ENCODE measurements at regions not wholly inside any gene's neighbourhood (a gene's known extent, or its start where the extent isn't known, plus 50 kb on each side); places are given as distances from the start of the nearest gene placed in this dataset.
"Not testable (repeated sequence)": the region's sequence is repeated elsewhere in the genome, so short reads cannot be mapped to it uniquely, and the experiment has no call there.

GRCh38 chr7:150101282-150101681 lies 221.9 kb upstream of the LRRC61 start:
- H3K36me3 Mint-ChIP-seq (ENCODE audit: low read depth); H3K4me1 Mint-ChIP-seq (ENCODE audit: low read depth); H3K9me3 Mint-ChIP-seq; H3K27me3 Mint-ChIP-seq (ENCODE audit: insufficient read depth); H3K27ac Mint-ChIP-seq; H3K4me3 Mint-ChIP-seq; DNase-seq: not testable (repeated sequence)

GRCh38 chr7:150107283-150107682 lies 215.9 kb upstream of the LRRC61 start:
- H3K27me3 Mint-ChIP-seq (ENCODE audit: insufficient read depth); H3K9me3 Mint-ChIP-seq; H3K36me3 Mint-ChIP-seq (ENCODE audit: low read depth); DNase-seq; H3K4me3 Mint-ChIP-seq; H3K27ac Mint-ChIP-seq; H3K4me1 Mint-ChIP-seq (ENCODE audit: low read depth): not testable (repeated sequence)

- H3K4me1 Mint-ChIP-seq (ENCODE audit: low read depth); H3K36me3 Mint-ChIP-seq (ENCODE audit: low read depth); H3K4me3 Mint-ChIP-seq; DNase-seq; H3K27me3 Mint-ChIP-seq (ENCODE audit: insufficient read depth); H3K27ac Mint-ChIP-seq: not testable (repeated sequence)
- peaks cover 16% of the 10 kb centered on the region for H3K9me3 Mint-ChIP-seq
Measured at GRCh38 chr7:150110375-150110820, 212.8 kb upstream of the LRRC61 start.

DNA sequence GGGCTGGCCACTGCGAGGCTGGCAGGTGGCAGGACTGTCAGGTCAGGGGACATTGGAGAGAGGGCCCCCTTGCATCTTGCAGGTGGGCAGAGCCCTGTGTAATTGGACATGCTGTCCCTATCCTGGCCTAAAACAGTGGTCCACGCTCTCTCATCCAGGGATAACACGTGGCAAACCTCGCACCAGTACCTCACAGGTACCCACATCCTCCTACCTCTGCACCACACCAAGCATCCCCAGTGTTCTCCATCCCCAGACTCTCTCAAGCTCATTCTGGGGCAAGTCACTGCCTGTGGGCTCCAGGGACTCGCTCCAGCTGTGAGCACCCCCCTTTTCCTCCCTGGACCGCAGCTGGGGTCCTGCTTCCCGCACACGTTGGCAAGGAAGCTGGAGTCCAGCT lies 212.3 kb upstream of the LRRC61 start:
- not testable (repeated sequence) for H3K36me3 Mint-ChIP-seq (ENCODE audit: low read depth); H3K4me3 Mint-ChIP-seq; H3K27ac Mint-ChIP-seq; H3K27me3 Mint-ChIP-seq (ENCODE audit: insufficient read depth); DNase-seq; H3K4me1 Mint-ChIP-seq (ENCODE audit: low read depth)
- H3K9me3 Mint-ChIP-seq = peaks cover 16% of the 10 kb centered on the region

DNA sequence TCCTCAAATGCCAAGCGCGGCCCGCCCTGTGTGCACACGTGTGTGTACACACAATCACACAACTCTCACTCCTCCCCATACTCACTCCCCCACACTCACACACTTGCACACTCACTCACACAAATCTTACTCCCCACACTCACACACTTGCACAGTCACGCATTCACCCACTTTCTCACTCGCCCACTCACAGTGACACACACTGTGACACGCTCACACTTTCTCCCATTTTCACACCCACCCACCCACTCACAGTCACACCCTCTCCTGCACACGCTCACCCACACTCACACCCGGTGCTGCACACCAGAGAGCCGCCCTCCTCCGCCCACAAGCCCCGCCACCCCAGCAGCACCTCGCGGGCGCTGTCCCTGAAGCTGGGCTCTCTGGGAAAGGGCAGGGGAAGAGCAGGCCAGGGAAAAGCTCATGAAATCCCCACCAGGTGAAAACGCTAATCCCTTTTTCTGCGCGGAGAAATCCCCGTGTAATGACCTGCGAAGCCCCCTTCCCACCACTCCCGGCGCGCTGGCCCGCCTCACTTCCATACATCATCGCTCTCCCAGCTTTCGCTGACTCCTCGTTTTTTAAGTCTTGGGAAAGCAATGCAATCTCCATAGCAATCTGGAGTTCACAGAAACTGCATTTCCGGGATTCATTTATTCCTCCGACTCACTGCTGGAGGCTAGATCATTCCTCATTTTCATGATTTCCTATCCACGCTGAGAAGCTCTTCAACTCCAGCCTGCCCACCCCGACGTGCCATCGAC lies 211.6 kb upstream of the LRRC61 start:
- not testable (repeated sequence) for H3K4me1 Mint-ChIP-seq (ENCODE audit: low read depth); DNase-seq; H3K4me3 Mint-ChIP-seq; H3K36me3 Mint-ChIP-seq (ENCODE audit: low read depth); H3K27me3 Mint-ChIP-seq (ENCODE audit: insufficient read depth); H3K27ac Mint-ChIP-seq
- peaks cover 16% of the 10 kb centered on the region for H3K9me3 Mint-ChIP-seq

- H3K36me3 Mint-ChIP-seq (ENCODE audit: low read depth); H3K27me3 Mint-ChIP-seq (ENCODE audit: insufficient read depth); H3K27ac Mint-ChIP-seq; H3K4me3 Mint-ChIP-seq; H3K4me1 Mint-ChIP-seq (ENCODE audit: low read depth); DNase-seq: not testable (repeated sequence)
- H3K9me3 Mint-ChIP-seq = peaks cover 16% of the 10 kb centered on the region
Measured at GRCh38 chr7:150113301-150113700, 209.9 kb upstream of the LRRC61 start.

GRCh38 chr7:150114591-150114990 lies 208.6 kb upstream of the LRRC61 start:
- not testable (repeated sequence) for H3K36me3 Mint-ChIP-seq (ENCODE audit: low read depth)
- peaks cover 16% of the 10 kb centered on the region for H3K9me3 Mint-ChIP-seq

DNA sequence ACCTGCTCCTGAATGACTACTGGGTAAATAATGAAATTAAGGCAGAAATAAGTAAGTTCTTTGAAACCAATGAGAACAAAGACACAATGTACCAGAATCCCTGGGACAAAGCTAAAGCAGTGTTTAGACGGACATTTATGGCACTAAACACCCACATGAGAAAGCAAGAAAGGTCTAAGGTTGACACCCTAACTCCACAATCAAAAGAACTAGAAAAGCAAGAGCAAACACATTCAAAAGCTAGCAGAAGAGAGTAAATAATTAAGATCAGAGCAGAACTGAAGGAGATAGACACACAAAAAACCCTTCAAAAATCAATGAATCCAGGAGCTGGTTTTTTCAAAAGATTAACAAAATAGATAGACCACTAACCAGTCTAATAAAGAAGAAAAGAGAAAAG lies 203.2 kb upstream of the LRRC61 start:
- not testable (repeated sequence) for DNase-seq; H3K4me1 Mint-ChIP-seq (ENCODE audit: low read depth); H3K4me3 Mint-ChIP-seq; H3K27me3 Mint-ChIP-seq (ENCODE audit: insufficient read depth); H3K27ac Mint-ChIP-seq; H3K36me3 Mint-ChIP-seq (ENCODE audit: low read depth)
- peaks cover 20% of the 10 kb centered on the region for H3K9me3 Mint-ChIP-seq

More at GRCh38 chr7:150114591-150114990, 208.6 kb upstream of the LRRC61 start:
- not testable (repeated sequence) for H3K27ac Mint-ChIP-seq; H3K27me3 Mint-ChIP-seq (ENCODE audit: insufficient read depth); H3K4me1 Mint-ChIP-seq (ENCODE audit: low read depth); DNase-seq; H3K4me3 Mint-ChIP-seq

- not testable (repeated sequence) for H3K4me1 Mint-ChIP-seq (ENCODE audit: low read depth); H3K27ac Mint-ChIP-seq; H3K36me3 Mint-ChIP-seq (ENCODE audit: low read depth); DNase-seq; H3K4me3 Mint-ChIP-seq; H3K27me3 Mint-ChIP-seq (ENCODE audit: insufficient read depth)
- peaks cover 20% of the 10 kb centered on the region for H3K9me3 Mint-ChIP-seq
Measured at GRCh38 chr7:150125831-150126230, 197.3 kb upstream of the LRRC61 start.

- not testable (repeated sequence) for H3K4me3 Mint-ChIP-seq; H3K36me3 Mint-ChIP-seq (ENCODE audit: low read depth); H3K27ac Mint-ChIP-seq; H3K27me3 Mint-ChIP-seq (ENCODE audit: insufficient read depth); H3K4me1 Mint-ChIP-seq (ENCODE audit: low read depth); DNase-seq
- H3K9me3 Mint-ChIP-seq = peaks cover 20% of the 10 kb centered on the region
Measured at GRCh38 chr7:150134451-150134850, 188.7 kb upstream of the LRRC61 start.

DNA sequence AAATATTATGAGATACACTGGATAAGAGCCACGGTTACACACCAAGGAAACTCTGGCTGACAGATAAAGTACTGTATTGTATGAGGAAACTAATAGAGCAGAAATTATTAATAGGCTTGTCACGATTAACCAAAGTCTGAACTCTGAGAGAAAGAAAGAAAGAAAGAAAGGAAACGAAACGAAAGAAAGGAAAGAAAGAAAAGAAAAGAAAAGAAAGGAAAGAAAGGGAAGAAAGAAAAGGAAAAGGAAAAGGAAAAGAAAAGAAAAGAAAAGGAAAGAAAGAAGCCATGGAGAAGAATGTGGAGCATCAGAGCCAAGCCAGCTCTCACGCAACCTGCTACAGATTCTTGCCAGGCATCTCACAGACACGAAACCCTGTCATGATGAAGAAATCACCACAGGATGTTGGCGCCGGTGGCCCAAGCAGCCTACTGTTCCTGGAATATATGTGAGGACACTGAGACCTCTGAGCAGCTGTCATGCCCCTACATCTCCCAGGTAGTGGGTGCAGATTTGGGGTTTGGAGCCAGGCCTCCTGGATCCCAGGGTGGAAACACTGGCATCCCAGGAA lies 187.4 kb upstream of the LRRC61 start:
- not testable (repeated sequence) for H3K27me3 Mint-ChIP-seq (ENCODE audit: insufficient read depth); H3K36me3 Mint-ChIP-seq (ENCODE audit: low read depth)
- peaks cover 24% of the 10 kb centered on the region for H3K9me3 Mint-ChIP-seq

DNA sequence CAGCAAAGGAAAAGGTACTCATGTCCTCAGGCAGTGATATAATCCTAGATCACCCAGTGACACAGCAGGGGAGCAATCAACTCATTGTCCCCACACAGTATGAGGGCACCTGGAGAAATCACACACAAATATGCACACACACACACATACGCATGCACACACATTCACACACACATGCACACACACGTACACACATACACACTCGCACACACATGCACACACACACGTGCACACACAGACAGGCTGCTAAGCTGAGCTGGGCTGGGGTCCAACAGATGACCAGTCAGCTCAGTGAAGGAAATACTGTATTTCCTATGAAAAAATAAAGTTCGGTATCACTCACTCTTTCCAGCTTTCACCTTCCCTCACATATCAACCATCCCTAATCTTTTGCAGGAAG lies 183.3 kb upstream of the LRRC61 start:
- H3K9me3 Mint-ChIP-seq = peaks cover 20% of the 10 kb centered on the region
- H3K36me3 Mint-ChIP-seq (ENCODE audit: low read depth); H3K4me3 Mint-ChIP-seq; H3K27me3 Mint-ChIP-seq (ENCODE audit: insufficient read depth); H3K27ac Mint-ChIP-seq; H3K4me1 Mint-ChIP-seq (ENCODE audit: low read depth); DNase-seq: not testable (repeated sequence)

More for the DNA sequence above, 187.4 kb upstream of the LRRC61 start:
- not testable (repeated sequence) for H3K4me3 Mint-ChIP-seq; H3K4me1 Mint-ChIP-seq (ENCODE audit: low read depth); H3K27ac Mint-ChIP-seq; DNase-seq

DNA sequence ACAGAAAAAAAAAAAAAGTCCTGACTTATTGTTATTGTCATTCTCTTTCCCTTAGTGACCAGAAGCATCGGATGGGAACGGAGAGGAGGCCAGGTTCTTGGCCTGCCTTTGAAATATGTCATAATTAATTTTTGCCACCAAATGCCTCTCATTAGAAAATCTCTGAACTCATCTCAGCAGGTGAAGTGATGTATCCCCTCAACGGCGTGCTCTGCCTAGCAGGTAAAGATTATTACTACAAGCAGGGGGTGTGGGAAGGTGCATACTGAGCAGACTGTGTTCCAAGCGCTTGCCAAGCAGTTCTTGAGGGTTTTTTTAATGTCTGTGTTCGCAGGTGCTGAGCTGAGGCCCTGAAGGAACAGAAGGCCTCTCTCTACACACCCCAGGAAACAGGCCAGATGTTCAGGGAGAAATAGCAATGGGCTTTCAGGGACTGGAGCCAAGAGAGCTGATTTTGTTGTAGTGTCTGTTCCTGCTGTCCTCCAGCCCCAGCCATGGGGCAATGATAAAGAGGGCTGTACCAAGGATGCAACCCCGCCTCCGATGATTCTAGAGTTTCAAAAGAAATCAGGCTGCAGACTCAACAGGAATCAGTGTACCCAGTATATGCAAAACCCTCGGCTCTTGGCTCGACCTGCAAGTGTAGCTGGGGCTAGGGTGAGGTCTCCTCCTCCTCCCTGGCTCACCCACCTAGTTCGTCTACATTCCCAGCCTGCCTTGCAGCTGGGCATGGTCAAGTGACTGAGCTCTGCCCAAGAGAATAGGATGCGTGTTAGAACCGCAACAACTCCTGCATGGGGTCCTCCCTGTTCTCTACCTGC lies 181.4 kb upstream of the LRRC61 start:
- not testable (repeated sequence) for H3K36me3 Mint-ChIP-seq (ENCODE audit: low read depth); H3K27ac Mint-ChIP-seq; H3K27me3 Mint-ChIP-seq (ENCODE audit: insufficient read depth); H3K4me3 Mint-ChIP-seq; H3K4me1 Mint-ChIP-seq (ENCODE audit: low read depth); DNase-seq
- H3K9me3 Mint-ChIP-seq = peaks cover 14% of the 10 kb centered on the region

DNA sequence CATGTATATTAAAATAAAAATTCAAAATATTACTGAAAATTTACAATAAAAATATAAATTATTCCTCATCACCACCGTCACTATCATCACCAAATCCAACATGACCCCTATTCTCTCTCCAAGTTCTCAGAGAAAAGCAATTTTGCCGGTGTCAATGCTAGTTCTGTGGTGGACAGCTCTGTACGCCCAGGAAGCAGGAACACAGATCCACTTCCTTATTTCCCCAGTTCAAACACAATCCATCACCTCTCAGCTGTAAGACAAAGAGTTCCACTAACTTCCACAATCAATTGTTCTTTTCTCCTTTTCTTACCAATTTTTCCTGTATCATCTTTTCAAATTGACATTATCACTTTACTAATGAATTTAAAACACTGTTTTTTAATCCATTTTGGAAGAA lies 177.0 kb upstream of the LRRC61 start:
- H3K4me1 Mint-ChIP-seq (ENCODE audit: low read depth); H3K9me3 Mint-ChIP-seq; H3K36me3 Mint-ChIP-seq (ENCODE audit: low read depth); DNase-seq; H3K4me3 Mint-ChIP-seq; H3K27ac Mint-ChIP-seq; H3K27me3 Mint-ChIP-seq (ENCODE audit: insufficient read depth): not testable (repeated sequence)

All from HFFc6 (cell line).